Fibroblast of lung (primary cell): ENCODE measurements at regions not wholly inside any gene's neighbourhood (a gene's known extent, or its start where the extent isn't known, plus 50 kb on each side); places are given as distances from the start of the nearest gene placed in this dataset.

Experiments used
- DNase-seq, 2 donors: peaks; one replicate each; pipeline versions ENCODE4 v3.0.0 to v3.0.0-alpha.2; 2010; ENCODE audit warnings: low read depth in 2 of 2
- H2AFZ ChIP-seq: 2 replicates; pipeline ENCODE4 v1.5.1; 2012; ENCODE audit warnings: low read length, control low read depth, inconsistent platforms
- H3K27ac ChIP-seq: 2 replicates; pipeline ENCODE4 v1.5.1; 2011; ENCODE audit warnings: low read length, control low read depth; ENCODE audit not compliant: insufficient read depth
- H3K27me3 ChIP-seq: 2 replicates; pipeline ENCODE4 v1.5.1; 2011; ENCODE audit warnings: mild to moderate bottlenecking, low read length; ENCODE audit not compliant: control insufficient read depth, insufficient read depth
- H3K36me3 ChIP-seq: 2 replicates; pipeline ENCODE4 v1.5.1; 2011; ENCODE audit warnings: low read length; ENCODE audit not compliant: control insufficient read depth, insufficient read depth
- H3K4me1 ChIP-seq: 2 replicates; pipeline ENCODE4 v1.5.1; 2011; ENCODE audit warnings: low read length; ENCODE audit not compliant: control insufficient read depth, insufficient read depth; ENCODE audit errors: extremely low read depth
- H3K4me2 ChIP-seq: 2 replicates; pipeline ENCODE4 v1.5.1; 2011; ENCODE audit warnings: low read length, control low read depth; ENCODE audit not compliant: insufficient read depth; ENCODE audit errors: extremely low read depth
- H3K4me3 ChIP-seq, 4 experiments: fragments of 200-600 bp in 1 of 4; sonication (generic) in 1 of 4; replicated peaks in 1 of 4; 2 replicates each; pipeline ENCODE4 v1.5.1; 2011 to 2016; ENCODE audit warnings: low read length in 4 of 4, low read depth in 3 of 4, mild to moderate bottlenecking in 3 of 4, control low read depth in 2 of 4, inconsistent platforms in 1 of 4, mixed read lengths in 1 of 4; ENCODE audit not compliant: insufficient read depth in 1 of 4; ENCODE audit errors: control extremely low read depth in 1 of 4
- H3K79me2 ChIP-seq: 2 replicates; pipeline ENCODE4 v1.5.1; 2012; ENCODE audit warnings: mild to moderate bottlenecking, low read length, inconsistent platforms; ENCODE audit not compliant: control insufficient read depth, insufficient read depth
- H3K9ac ChIP-seq: 2 replicates; pipeline ENCODE4 v1.5.1; 2011; ENCODE audit warnings: mild to moderate bottlenecking, low read length, control low read depth; ENCODE audit not compliant: insufficient read depth
- H3K9me3 ChIP-seq: 2 replicates; pipeline ENCODE4 v1.5.1; 2012; ENCODE audit warnings: low read depth, low read length; ENCODE audit not compliant: control insufficient read depth, insufficient read depth
- H4K20me1 ChIP-seq: 2 replicates; pipeline ENCODE4 v1.5.1; 2011; ENCODE audit warnings: low read length; ENCODE audit not compliant: control insufficient read depth, insufficient read depth; ENCODE audit errors: extremely low read depth
- CTCF ChIP-seq, 2 donors: IDR thresholded peaks in 1 of 2; conservative IDR thresholded peaks in 1 of 2; 1 replicate in 1 of 2; 2 replicates in 1 of 2; pipeline ENCODE4 v1.5.1; 2011 to 2012; ENCODE audit warnings: low read length in 2 of 2, control low read depth in 1 of 2, inconsistent platforms in 1 of 2, low read depth in 1 of 2, mild to moderate bottlenecking in 1 of 2
- EZH2 ChIP-seq: IDR thresholded peaks from 2 replicates; pipeline ENCODE4 v1.5.1; 2012; ENCODE audit warnings: low read length, control low read depth, mild to moderate bottlenecking; ENCODE audit errors: missing control alignments

GRCh38 chr5:173395257-173395932 lies 67.2 kb upstream of the STC2 start:
- Histone ChIP-seq H3K27ac (no peak overlapping the region), H3K36me3 (no peaks in the 10 kb centered on the region), H4K20me1 (no peaks in the 10 kb centered on the region), H3K4me1 (no peaks in the 10 kb centered on the region), H2AFZ (no peak overlapping the region), H3K9me3 (no peaks in the 10 kb centered on the region), H3K27me3 (no peaks in the 10 kb centered on the region), H3K4me3 (no peak overlapping the region), H3K4me2 (no peak overlapping the region), H3K9ac (no peak overlapping the region), H3K79me2 (no peaks in the 10 kb centered on the region)
- TF ChIP-seq CTCF (conservative IDR thresholded peaks at IDR 0.05 in 1 of 2, IDR thresholded peaks at IDR 0.05 in 1 of 2; ENCODE audit: low read depth in 1 of 2, low read length in 2 of 2) (peak; percentile 53 to 66), EZH2 (no peak)
- DNase-seq = peak; percentile 49 to 60

- Histone ChIP-seq H3K4me3 (no peak overlapping the region), H3K4me1 (no peaks in the 10 kb centered on the region), H3K9me3 (no peaks in the 10 kb centered on the region), H4K20me1 (no peaks in the 10 kb centered on the region), H3K27me3 (no peaks in the 10 kb centered on the region), H3K27ac (no peak overlapping the region), H3K36me3 (no peaks in the 10 kb centered on the region), H3K79me2 (no peaks in the 10 kb centered on the region), H3K9ac (no peak overlapping the region), H3K4me2 (no peak overlapping the region), H2AFZ (no peak overlapping the region)
- TF ChIP-seq EZH2 = no peak
- TF ChIP-seq CTCF (conservative IDR thresholded peaks at IDR 0.05 in 1 of 2, IDR thresholded peaks at IDR 0.05 in 1 of 2; ENCODE audit: low read depth in 1 of 2, low read length in 2 of 2) = no peak
- no peak for DNase-seq
Observed at GRCh38 chr5:173394701-173395100, 66.5 kb upstream of the STC2 start.

- no peak overlapping the region for H3K9ac ChIP-seq
- no peak overlapping the region for H3K4me2 ChIP-seq
- no peak overlapping the region for H3K4me3 ChIP-seq
- H4K20me1 ChIP-seq = no peaks in the 10 kb centered on the region
- no peaks in the 10 kb centered on the region for H3K9me3 ChIP-seq
- H2AFZ ChIP-seq = no peak overlapping the region
- H3K79me2 ChIP-seq = no peaks in the 10 kb centered on the region
- no peak overlapping the region for H3K27ac ChIP-seq
- H3K36me3 ChIP-seq = no peaks in the 10 kb centered on the region
- no peaks in the 10 kb centered on the region for H3K4me1 ChIP-seq
- no peaks in the 10 kb centered on the region for H3K27me3 ChIP-seq
- TF ChIP-seq EZH2 (no peak), CTCF (conservative IDR thresholded peaks at IDR 0.05 in 1 of 2, IDR thresholded peaks at IDR 0.05 in 1 of 2; ENCODE audit: low read depth in 1 of 2, low read length in 2 of 2) (no peak)
- no peak for DNase-seq
Observed at GRCh38 chr5:173392172-173392571, 64.0 kb upstream of the STC2 start.
